ENCODE measurements at regions not wholly inside any gene's neighbourhood (a gene's known extent, or its start where the extent isn't known, plus 50 kb on each side); places are given as distances from the start of the nearest gene placed in this dataset.
A peak's percentile ranks its signal among the peaks of the same experiment; 100 is the strongest.

- Mint-ChIP-seq H3K9me3 (no peaks in the 10 kb centered on the region), H3K27me3 (ENCODE audit: insufficient read depth, low read depth, poor library complexity) (no peaks in the 10 kb centered on the region), H3K4me1 (peaks cover 7% of the 10 kb centered on the region), H3K36me3 (ENCODE audit: low read depth) (no peaks in the 10 kb centered on the region), H3K27ac (no peak overlapping the region), H3K4me3 (no peak overlapping the region)
- no peak overlapping the region for H3K4me3 ChIP-seq
- no peaks in the 10 kb centered on the region for H3K27me3 ChIP-seq (ENCODE audit: insufficient read depth)
- no peak overlapping the region for H3K4me2 ChIP-seq
- H3K79me2 ChIP-seq (replicated peaks; ENCODE audit: insufficient read depth) = no peaks in the 10 kb centered on the region
- no peaks in the 10 kb centered on the region for H3K9me2 ChIP-seq (ENCODE audit: insufficient read depth)
- no peak for DNase-seq (ENCODE audit: low spot score)
- no peaks in the 10 kb centered on the region for H3K4me1 ChIP-seq (ENCODE audit: insufficient read depth)
- H4K20me1 ChIP-seq (replicated peaks; ENCODE audit: insufficient read depth) = no peaks in the 10 kb centered on the region
- H3K36me3 ChIP-seq (ENCODE audit: insufficient read depth) = no peaks in the 10 kb centered on the region
- no peak for TF ChIP-seq ZNF462 (CRISPR knock-in tag; IDR thresholded peaks at IDR 0.05)
- TF ChIP-seq EZH2 (IDR thresholded peaks at IDR 0.05; ENCODE audit: low read depth, unreplicated experiment) = no peak
- no peak for ATAC-seq
- H3K27ac ChIP-seq (ENCODE audit: low read depth) = no peak overlapping the region
- H2AFZ ChIP-seq = no peak overlapping the region
- H3F3A ChIP-seq (replicated peaks; ENCODE audit: low read depth) = no peaks in the 10 kb centered on the region
Measured at GRCh38 chr7:115754226-115754625, 276.3 kb downstream of the TFEC start.

- no peaks in the 10 kb centered on the region for H3K27me3 ChIP-seq (ENCODE audit: insufficient read depth)
- H3K79me2 ChIP-seq (replicated peaks; ENCODE audit: insufficient read depth) = no peaks in the 10 kb centered on the region
- Mint-ChIP-seq H3K9me3 (no peaks in the 10 kb centered on the region), H3K4me1 (peaks cover 7% of the 10 kb centered on the region), H3K27ac (no peak overlapping the region; the same call in 1 of the 2 replicates), H3K4me3 (no peak overlapping the region), H3K27me3 (ENCODE audit: insufficient read depth, low read depth, poor library complexity) (no peaks in the 10 kb centered on the region), H3K36me3 (ENCODE audit: low read depth) (no peaks in the 10 kb centered on the region)
- no peak overlapping the region for H3K4me3 ChIP-seq
- no peaks in the 10 kb centered on the region for H3K4me1 ChIP-seq (ENCODE audit: insufficient read depth)
- no peak overlapping the region for H3K4me2 ChIP-seq
- peak overlapping the region; percentile 8; the same call in 1 of the 2 replicates for H2AFZ ChIP-seq
- H3F3A ChIP-seq (replicated peaks; ENCODE audit: low read depth) = no peaks in the 10 kb centered on the region
- H3K36me3 ChIP-seq (ENCODE audit: insufficient read depth) = no peaks in the 10 kb centered on the region
- no peaks in the 10 kb centered on the region for H3K9me2 ChIP-seq (ENCODE audit: insufficient read depth)
- H4K20me1 ChIP-seq (replicated peaks; ENCODE audit: insufficient read depth) = no peaks in the 10 kb centered on the region
- H3K27ac ChIP-seq (ENCODE audit: low read depth) = no peak overlapping the region
- DNase-seq (ENCODE audit: low spot score) (no peak), ATAC-seq (no peak)
- no peak for TF ChIP-seq CREB1 (CRISPR knock-in tag; IDR thresholded peaks at IDR 0.05; ENCODE audit: low read depth)
- TF ChIP-seq NANOG (IDR thresholded peaks at IDR 0.05; ENCODE audit: borderline replicate concordance) = no peak
- TF ChIP-seq ZNF462 (CRISPR knock-in tag; IDR thresholded peaks at IDR 0.05) = no peak
- no peak for TF ChIP-seq EZH2phosphoT487 (IDR thresholded peaks at IDR 0.05; ENCODE audit: unreplicated experiment)
- TF ChIP-seq JUNB (IDR thresholded peaks at IDR 0.05; ENCODE audit: unreplicated experiment) = no peak
Measured at GRCh38 chr7:115749924-115750323, 280.6 kb downstream of the TFEC start.
